ENCODE measurements at regions not wholly inside any gene's neighbourhood (a gene's known extent, or its start where the extent isn't known, plus 50 kb on each side); places are given as distances from the start of the nearest gene placed in this dataset.

- FAIRE-seq (no peak), DNase-seq (ENCODE audit: low read depth in 1 of 2, low spot score in 2 of 2) (no peak)
- Histone ChIP-seq H3K4me3 (ENCODE audit: extremely low read depth in 1 of 4, insufficient read depth in 2 of 4, low read depth in 3 of 4, low read length in 4 of 4) (no peak overlapping the region), H4K91ac (replicated peaks; ENCODE audit: insufficient read length, low read length) (no peak overlapping the region), H3K4me2 (ENCODE audit: insufficient read depth in 1 of 2, low read depth in 2 of 2, low read length in 2 of 2) (no peak overlapping the region), H3K23ac (ENCODE audit: insufficient read length) (no peak overlapping the region), H2BK5ac (ENCODE audit: low read depth, low read length) (no peak overlapping the region), H4K8ac (ENCODE audit: extremely low read depth, insufficient read depth, low read length) (no peak overlapping the region), H3K27me3 (replicated peaks in 1 of 4; ENCODE audit: control insufficient read depth in 3 of 4, extremely low read depth in 1 of 4, insufficient read depth in 3 of 4, low read length in 3 of 4) (no peaks in the 10 kb centered on the region; a peak in 1 of 7 replicates), H3K27ac (ENCODE audit: low read depth, low read length) (no peak overlapping the region), H2AFZ (ENCODE audit: low read length) (no peak overlapping the region), H3K79me1 (ENCODE audit: low read depth, low read length) (no peaks in the 10 kb centered on the region), H2BK15ac (ENCODE audit: low read length) (no peak overlapping the region), H3K18ac (ENCODE audit: extremely low read depth, low read length) (no peak overlapping the region), H3K9me3 (ENCODE audit: insufficient read depth in 2 of 2, low read depth in 1 of 2, low read length in 1 of 2) (no peaks in the 10 kb centered on the region), H4K5ac (ENCODE audit: insufficient read length, low read depth, low read length) (no peak overlapping the region), H3K9ac (replicated peaks in 1 of 4; ENCODE audit: extremely low read depth in 1 of 4, low read depth in 3 of 4, low read length in 3 of 4) (no peak overlapping the region), H2BK20ac (ENCODE audit: low read length) (no peak overlapping the region), H3K36me3 (ENCODE audit: control insufficient read depth in 2 of 4, insufficient read depth in 4 of 4, low read length in 3 of 4) (no peaks in the 10 kb centered on the region), H3K79me2 (ENCODE audit: control insufficient read depth in 1 of 2, insufficient read depth in 2 of 2, low read length in 2 of 2) (no peaks in the 10 kb centered on the region), H3K4ac (replicated peaks; ENCODE audit: insufficient read length, low read depth, low read length) (no peak overlapping the region), H3K14ac (ENCODE audit: insufficient read length) (no peak overlapping the region), H2BK120ac (replicated peaks; ENCODE audit: low read depth, low read length) (no peak overlapping the region), H2AK5ac (ENCODE audit: low read depth, low read length) (no peak overlapping the region), H3K4me1 (replicated peaks in 1 of 4; ENCODE audit: control insufficient read depth in 3 of 4, insufficient read depth in 4 of 4, low read length in 3 of 4) (peaks cover 0 to 3% (median 1%) of the 10 kb centered on the region in 4 experiments; a peak in 3 of 7 replicates), H2BK12ac (ENCODE audit: low read depth, low read length) (no peak overlapping the region), H3K23me2 (ENCODE audit: low read depth, low read length) (no peaks in the 10 kb centered on the region), H3K56ac (replicated peaks; ENCODE audit: insufficient read length, low read depth, low read length) (no peak overlapping the region), H4K20me1 (replicated peaks in 1 of 2; ENCODE audit: control insufficient read depth in 1 of 2, insufficient read depth in 2 of 2, low read length in 2 of 2) (no peaks in the 10 kb centered on the region)
- CTCF ChIA-PET (ENCODE audit: partially characterized antibody) = interaction anchor here (0.7 to 1.2 kb wide), 2 partner anchors 16 to 17 kb away, joined by 3 to 5 read pairs; no protein-coding TSS in a partner anchor
- POLR2A ChIA-PET (ENCODE audit: partially characterized antibody) = no interaction called here
- WGBS, 2 experiments (ENCODE audit: extremely low coverage in 1 of 2, insufficient coverage in 1 of 2, insufficient read length in 1 of 2, insufficient replicate concordance in 2 of 2, low coverage in 1 of 2, low lambda C conversion rate in 2 of 2, missing lambda C conversion rate in 1 of 2) = 88% methylated on average over 4 of the region's 4 CpGs; no CpG with 5 or more reads in 1 of the 2 experiments
- TF ChIP-seq, protein P1, sequence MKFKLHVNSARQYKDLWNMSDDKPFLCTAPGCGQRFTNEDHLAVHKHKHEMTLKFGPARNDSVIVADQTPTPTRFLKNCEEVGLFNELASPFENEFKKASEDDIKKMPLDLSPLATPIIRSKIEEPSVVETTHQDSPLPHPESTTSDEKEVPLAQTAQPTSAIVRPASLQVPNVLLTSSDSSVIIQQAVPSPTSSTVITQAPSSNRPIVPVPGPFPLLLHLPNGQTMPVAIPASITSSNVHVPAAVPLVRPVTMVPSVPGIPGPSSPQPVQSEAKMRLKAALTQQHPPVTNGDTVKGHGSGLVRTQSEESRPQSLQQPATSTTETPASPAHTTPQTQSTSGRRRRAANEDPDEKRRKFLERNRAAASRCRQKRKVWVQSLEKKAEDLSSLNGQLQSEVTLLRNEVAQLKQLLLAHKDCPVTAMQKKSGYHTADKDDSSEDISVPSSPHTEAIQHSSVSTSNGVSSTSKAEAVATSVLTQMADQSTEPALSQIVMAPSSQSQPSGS (IDR thresholded peaks at IDR 0.05; ENCODE audit: low read length) = no peak
- TF ChIP-seq SIX5 (IDR thresholded peaks at IDR 0.05; ENCODE audit: low read depth, low read length) (no peak), CBX8 (IDR thresholded peaks at IDR 0.05; ENCODE audit: borderline replicate concordance, low read depth, low read length) (no peak), PHF8 (conservative IDR thresholded peaks at IDR 0.05; ENCODE audit: low read depth, low read length) (no peak), SIN3A (conservative IDR thresholded peaks at IDR 0.05 in 1 of 2, IDR thresholded peaks at IDR 0.05 in 1 of 2; ENCODE audit: low read depth in 1 of 2, low read length in 2 of 2) (no peak), GABPA (IDR thresholded peaks at IDR 0.05; ENCODE audit: borderline replicate concordance, insufficient read depth, low read length) (no peak), SRF (IDR thresholded peaks at IDR 0.05; ENCODE audit: low read depth, low read length) (no peak)
These were observed 108.7 kb upstream of the SHB start for GRCh38 chr9:38177680-38178079.

Measured in H1 (cell line).